ENCODE measurements at regions not wholly inside any gene's neighbourhood (a gene's known extent, or its start where the extent isn't known, plus 50 kb on each side); places are given as distances from the start of the nearest gene placed in this dataset.

DNA sequence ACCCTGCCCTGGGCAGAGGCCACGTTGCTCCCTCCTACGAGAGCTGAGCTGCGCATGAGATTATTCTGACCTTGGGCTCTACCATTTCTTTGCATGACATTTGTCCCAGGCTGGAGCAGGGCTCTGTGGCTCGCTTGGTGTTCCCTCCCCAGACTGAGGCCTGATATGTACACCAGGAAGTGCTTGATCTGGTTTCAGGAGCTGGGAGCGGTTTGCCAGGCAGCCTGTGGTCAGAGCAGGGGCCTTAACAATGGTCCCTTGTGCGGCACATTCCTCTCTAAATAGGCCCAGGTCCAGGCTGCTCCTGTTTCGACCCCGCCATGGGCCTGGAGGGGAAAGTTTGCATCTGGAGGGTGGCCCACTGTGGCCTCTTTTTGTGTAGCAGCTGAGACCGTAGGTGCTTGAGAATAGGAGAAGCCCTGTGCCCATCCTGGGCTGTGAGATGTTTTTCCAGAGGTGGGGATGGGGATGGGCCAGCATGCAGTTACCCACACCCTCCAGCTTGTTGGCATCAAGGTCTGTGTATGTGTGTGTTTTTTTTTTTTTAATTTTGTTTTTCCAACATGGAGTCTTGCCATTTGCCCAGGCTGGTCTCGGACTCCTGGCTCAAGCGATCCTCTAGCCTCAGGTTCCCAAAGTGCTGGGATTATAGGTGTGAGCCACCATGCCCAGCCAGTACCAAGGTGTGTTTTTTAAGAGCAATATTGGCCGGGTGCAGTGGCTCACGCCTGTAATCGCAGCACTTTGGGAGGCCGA is 253.9 kb downstream of the SEC14L1 start:
- DNase-seq (ENCODE audit: low read depth) = no peak

DNA sequence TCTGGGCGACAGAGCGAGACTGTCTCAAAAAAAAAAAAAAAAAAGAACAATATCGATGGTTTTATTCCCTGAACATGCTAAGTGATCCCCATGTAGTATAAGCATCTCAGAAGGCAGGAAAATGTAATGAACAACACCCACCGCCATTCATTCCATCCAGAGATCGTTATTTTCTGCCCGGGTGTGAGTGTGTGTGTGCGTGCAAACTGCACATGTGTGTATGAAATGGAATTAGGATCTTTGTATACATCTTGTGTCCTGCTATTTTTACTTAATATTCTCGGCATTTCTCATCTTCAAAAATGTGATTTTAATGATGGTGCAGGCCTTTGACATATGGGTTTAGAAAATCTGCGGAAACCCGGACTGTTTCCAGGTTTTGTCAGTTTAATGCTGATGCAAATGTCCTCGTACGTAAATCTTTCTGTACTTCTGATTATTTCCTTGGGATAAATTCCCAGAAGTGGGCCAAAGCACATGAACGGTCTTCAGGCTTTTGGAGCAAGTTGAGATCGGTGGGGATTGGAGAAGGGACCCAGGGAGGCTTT is 254.8 kb downstream of the SEC14L1 start:
- DNase-seq (ENCODE audit: low read depth) = no peak

DNA sequence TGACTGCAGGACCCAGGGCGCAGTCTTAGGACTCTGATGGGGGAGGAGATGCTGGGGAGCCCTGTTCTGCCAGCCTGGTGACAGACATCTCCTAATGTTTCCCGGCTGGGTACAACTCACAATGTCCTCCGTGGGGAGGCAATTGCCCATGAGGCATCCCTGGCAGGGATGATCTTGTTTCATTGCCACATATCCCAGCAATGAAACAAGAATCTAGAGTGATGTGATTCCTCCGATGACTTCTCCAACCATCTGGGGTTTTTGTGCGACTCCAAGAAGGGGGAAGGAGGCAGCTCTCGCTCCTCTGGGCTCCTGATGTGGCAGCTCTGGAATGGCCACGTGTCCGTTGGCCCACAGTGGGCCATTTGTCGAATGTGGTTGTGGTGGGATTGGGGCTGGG is 255.8 kb downstream of the SEC14L1 start:
- no peak for DNase-seq (ENCODE audit: low read depth)

DNA sequence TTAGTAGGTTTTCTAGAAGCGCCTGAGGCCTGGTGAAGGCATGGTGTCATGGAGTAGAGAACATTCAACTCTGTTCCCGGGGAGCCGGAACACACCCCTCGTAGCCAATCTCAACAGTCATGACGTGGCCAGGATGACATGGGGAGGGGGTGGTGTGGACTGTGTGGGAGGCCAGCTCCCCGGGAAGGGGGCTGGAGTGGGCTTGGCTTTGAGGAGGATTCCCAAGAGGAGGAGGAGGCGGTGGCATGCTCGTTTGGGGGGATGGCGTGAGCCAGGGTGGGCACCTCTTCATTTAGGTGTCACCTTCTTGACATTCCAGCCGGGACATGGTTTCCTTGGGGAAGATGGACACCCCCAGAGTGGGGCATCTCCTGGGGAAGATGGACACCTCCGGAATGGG is 257.5 kb downstream of the SEC14L1 start:
- no peak for DNase-seq (ENCODE audit: low read depth)

DNA sequence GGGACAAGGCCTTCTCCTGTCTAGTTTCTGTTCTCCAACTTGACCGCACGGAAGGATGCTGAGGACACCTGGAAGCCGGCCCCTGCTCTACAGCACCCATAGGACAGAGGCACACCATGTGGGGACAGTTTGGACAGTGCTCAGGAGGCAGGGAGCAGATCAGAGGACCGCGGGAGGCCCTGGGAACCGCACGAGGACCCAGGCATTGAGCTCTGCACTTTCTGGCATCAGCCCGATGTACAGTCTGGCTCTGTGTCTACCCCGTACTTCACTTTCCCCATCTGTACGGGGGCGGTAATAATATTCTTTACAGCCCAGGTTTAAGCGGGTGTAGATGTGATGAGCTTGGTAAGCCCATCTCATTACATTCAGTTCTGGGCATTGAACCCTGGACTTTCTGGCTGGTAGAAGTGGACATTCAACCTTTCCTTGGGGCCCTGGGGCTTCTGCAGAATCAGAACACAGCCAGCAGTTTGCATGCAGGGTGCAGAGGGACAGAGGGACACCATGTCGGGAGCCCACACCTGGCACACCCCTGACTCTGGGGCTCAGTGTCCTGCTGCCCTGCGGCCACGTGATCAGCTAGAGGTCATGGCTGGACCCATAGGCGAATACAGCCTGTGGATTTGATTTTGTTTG is 258.7 kb downstream of the SEC14L1 start:
- DNase-seq (ENCODE audit: low read depth) = no peak

DNA sequence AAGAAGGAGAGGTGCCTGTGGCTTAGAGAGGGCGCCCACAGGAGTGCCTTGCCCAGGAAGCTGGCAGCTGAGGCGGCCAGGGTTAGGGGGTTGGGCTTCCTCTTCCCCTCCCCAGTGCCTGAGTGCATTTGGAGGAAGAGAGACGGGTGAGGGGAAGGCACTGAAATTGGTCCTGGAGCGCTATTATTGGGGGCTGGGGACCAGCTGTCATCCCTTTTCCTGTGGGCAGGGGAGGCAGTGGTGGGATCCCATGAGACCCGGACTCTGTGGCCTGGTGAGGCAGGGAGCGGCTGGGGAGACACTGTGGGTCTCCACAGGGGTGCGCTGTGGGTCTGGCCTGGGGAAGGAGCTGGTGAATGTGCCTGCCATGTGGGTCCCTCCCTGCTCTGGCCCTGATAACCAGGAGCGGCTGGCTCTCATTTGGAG is 259.7 kb downstream of the SEC14L1 start:
- DNase-seq (ENCODE audit: low read depth) = peak; percentile 66

DNA sequence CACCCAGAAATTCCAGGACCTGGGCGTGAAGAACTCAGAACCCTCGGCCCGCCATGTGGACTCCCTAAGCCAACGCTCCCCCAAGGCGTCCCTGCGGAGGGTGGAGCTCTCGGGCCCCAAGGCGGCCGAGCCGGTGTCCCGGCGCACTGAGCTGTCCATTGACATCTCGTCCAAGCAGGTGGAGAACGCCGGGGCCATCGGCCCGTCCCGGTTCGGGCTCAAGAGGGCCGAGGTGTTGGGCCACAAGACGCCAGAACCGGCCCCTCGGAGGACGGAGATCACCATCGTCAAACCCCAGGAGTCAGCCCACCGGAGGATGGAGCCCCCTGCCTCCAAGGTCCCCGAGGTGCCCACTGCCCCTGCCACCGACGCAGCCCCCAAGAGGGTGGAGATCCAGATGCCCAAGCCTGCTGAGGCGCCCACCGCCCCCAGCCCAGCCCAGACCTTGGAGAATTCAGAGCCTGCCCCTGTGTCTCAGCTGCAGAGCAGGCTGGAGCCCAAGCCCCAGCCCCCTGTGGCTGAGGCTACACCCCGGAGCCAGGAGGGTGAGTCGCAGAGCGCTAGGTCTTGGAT is 261.5 kb downstream of the SEC14L1 start:
- DNase-seq (ENCODE audit: low read depth) = no peak

DNA sequence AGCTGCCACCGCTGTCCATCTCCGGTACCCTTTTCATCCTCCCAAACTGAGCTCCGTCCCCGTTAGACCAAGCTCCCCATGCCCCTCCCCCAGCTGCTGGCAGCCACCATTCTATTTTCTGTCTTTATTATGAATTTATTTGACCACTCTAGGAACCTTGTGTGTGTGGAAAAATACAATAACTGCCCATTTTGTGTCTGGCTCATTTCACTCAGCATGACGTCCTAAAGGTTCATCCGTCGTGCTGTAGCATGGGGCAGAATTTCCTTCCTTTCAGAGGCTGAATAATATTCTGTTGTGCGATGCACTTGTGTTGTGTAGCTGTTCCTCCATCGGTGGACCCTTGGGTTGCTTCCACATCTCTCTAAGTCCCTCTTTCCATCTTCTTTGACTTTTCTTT is 263.1 kb downstream of the SEC14L1 start:
- no peak for DNase-seq (ENCODE audit: low read depth)

DNA sequence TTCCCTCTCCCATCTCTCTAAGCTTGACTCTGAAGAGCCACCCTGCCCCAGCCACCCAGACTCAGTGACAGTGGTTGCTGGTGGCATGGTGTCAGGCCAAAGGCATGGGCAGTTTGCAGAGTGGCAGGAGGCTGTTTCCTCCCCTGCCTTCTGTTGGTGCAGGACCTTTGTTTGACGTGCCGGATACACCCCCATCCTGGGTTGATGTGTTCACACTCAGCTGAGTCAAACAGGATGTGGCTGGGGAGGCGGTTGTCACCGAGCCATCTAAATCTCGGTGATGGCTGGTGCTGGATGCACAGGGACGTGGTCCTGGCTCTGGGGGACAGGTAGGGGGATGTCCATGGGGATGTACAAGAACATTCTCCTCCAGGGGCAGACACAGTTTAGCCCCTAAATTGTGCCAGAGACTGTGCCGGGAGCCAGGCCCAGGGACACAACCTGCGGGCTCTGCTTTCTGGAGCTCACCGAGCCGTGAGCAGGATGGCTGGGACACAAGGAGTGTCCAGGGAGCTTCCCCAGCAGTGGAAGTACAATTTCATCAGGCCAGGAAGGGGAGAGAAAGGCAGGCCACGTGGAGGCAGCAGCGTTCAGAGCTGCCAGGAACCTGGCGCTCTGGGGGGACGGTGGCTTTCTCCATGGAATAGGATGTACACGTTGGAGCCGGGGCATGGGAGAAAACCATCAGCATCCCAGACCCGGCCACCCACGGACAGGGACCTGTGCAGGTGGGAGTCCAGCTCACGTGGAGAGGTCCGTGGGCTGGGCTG is 264.2 kb downstream of the SEC14L1 start:
- peak; percentile 72 for DNase-seq (ENCODE audit: low read depth)

DNA sequence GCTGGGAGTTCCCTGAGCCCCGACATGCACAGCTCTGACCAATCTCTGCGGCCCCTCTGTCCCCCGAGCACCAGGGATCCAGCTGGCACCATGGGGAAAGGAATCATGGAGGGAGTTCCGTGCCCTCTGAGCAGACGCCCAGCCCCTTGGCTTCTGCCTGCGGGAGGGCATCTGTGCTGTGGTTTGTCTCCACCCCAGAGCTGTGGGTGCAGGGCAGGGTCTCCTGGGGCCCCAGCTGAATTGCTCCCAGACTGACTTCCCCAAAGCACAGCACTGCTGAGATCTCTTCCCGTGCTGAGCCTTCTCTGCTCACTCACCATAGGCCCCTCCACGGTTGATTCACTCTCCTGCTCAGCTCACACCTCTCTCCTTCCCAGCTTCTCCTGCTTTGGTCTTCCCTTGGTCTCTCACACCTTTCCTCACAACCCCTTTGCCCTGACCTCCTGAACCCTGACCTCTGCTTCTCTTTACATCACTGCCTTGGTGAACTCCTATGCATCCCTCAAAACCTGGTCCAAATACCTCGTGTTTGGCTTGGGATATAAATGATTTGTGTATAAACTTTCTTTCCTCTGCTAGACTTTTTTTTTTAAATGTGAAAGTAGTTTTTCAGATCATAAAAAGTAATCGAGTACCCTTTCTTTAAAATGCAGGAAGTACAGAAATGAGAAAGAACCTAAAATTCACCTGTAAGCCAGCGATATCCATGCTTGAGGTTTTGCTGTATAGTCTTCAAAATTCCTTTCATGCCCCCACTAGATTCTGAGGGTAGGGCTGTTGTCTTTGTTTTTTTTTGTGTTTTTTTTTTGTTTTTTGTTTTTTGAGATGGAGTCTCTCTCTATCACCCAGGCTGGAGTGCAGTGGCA is 265.3 kb downstream of the SEC14L1 start:
- DNase-seq (ENCODE audit: low read depth) = no peak

DNA sequence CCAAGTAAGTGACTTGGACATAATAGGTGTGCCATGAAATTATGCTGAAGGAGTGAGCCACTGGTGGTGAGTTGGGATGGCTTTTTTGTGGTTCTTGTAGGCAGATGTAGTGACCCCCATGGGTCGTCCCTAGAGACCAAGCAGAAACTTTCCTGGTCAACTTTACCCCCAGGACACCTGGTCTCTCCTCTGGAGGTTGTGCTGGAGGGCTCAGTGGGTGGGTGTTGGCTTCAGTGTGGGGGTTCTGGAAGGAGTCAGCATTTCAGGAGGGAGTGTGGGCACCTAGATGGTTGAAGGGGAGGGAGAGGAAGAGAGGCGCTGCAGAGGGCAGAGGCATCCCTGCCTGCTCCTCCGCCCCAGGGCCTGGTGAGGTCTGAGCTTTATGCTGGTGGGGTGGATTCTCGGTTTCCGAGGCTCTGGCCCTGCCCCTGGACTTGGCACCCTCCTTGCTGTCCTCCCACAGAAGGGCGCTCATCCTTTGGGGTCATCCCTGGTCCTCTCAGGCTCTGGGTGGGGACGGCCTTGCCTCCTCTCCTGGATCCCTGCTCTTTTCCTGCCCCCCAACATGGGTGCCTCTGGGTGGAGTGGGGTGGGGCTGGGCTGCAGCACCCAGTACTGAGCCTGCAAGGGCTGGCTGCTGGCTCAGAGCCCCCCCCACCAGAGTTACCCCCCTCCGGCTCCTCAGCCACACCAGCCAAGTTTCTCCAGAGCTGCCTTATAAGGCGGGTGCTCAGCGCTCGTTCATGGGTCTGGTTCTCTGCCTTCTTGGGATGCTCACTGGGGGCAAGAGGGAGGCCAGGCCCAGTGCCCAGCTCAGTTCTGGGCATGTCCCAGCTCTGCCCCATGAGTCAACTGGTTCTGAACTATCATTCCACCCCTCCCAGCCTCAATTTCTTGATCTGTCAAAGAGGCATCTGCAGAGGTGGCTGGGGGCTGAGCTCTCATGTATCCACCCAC is 266.8 kb downstream of the SEC14L1 start:
- DNase-seq (ENCODE audit: low read depth) = no peak

DNA sequence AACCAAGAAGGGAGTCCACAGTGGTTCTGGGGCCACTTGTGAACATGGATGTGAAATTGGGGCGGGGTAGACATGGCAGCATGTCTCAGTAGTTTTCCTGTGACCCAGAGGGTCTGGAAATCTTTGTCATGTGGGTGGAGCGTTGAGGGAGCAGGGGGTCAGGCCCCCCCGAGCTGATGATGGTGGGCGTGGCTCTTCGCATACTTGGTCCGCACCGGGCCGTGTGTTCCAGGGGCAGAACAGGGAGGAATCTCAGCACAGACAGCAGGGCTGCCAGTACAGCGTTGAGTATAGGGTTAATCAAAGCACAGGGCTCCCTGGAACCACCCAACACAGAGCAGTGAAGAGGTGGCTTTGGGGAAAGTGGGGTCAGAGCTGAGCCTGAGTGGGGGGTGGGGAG is 267.5 kb downstream of the SEC14L1 start:
- DNase-seq (ENCODE audit: low read depth) = no peak

DNA sequence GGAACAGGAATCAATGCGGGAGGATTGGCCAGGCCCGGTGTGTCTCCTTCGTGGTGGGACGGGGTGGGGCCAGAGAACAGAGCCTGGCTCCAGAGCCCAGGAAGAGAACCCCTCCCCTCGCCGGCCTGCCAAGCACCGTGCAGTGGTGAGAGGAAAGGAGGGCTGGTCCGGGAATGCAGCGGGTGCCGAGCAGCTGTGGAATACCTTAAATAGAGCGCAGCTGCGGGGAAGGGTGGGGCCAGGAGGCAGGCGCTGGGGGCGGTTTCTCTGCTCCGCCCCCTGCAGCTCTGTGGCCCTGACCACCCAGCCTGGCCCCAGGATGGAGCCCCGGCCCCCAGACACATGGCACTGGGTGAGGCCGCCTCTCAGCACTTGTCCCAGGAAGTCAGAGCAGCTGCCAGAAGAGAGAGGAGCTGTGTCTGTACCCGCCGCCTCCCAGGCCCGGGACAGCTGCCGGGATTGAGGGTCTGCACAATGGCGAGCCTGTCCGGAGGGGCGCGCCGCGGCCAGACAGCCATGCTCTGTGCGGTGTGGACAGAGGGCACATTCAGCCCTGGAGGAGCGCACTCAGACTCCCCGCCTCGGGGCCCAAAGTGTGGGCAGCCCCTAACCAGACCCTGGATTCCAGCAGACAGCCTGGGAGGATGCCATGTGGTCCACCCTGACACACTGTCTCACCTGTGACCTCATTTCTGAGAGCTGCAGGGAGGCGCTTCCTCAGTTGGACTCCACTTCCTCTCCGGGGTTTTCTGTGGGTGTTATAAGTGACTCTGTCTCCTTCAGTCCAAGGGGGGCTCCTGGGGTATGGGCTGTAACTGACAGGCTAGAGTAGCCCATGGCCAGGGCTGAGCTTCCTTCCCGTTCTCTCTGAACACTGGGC is 268.8 kb downstream of the SEC14L1 start:
- no peak for DNase-seq (ENCODE audit: low read depth)

DNA sequence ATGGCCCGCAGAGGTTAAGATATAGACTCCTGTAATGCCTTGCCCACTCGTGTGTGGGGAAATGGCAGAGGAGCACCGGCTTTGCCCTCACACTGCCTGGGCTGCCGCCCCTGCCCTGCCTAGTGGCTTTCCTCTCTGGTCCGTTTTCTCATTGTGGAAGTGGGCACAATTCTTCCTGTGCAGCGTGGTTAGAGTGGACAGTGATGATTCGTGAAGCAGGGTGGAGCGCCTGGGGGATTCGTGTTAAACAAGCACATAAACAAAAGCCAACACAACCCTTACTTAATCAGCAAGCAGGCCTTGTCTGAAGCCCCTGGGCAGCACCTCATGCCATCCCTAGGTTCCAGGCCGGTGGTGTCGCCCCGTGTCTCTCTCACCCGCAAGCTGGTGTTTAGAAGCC is 269.7 kb downstream of the SEC14L1 start:
- no peak for DNase-seq (ENCODE audit: low read depth)

DNA sequence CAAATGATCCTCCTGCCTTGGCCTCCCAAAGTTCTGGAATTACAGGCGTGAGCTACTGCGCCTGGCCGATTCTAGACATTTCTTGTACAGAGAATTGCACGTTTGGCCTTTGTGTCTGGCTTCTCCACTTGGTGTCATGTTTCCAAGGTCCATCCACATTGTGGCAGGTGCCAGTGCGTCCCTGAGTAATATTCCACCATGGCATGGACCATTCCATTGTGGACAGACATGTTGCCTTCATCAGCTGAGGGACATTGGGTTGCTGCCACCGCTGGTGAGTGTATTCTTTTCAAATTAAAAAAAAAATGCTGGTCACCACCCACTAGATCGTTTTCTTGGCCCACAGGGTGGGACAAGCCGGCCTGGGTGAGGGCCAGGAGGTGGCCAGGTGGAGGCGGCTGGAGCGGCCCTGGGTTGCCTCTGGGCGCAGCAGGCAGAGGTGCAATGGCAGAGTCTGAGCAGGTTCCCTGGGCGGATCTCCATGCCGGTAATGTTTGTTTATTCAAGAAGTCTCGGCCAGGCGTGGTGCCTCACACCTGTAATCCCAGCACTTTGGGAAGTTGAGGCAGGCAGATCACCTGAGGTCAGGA is 274.1 kb downstream of the SEC14L1 start:
- DNase-seq (ENCODE audit: low read depth) = no peak

DNA sequence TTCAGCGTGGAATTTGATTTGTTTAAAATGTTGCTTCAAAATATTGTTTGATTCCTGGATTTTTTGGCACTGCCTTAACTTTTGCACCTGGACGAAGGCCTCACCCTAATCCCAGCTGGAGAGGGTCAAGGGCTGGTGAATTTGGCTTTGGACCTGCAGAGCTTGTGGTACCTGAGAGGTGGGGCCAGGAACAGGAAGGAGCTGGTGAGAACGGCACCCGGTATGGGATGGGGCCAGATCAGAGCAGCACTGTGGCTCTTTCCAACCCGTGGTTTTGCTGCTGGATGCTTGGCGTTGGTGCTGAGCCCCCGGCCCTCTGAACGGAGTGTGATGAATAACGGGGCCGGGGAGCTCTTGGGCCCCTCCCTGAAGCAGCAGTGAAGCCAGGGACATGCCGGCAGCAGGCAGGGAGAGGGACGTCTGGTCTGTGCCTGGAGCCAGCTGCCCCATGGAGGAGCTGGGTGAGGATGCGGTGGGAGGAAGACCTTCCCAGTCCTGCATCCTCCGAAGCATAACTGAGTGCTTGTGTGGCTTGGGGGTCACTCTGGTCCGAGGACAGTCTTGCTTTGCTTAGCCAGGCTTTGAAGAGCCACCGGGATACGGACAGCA is 275.4 kb downstream of the SEC14L1 start:
- DNase-seq (ENCODE audit: low read depth) = no peak

DNA sequence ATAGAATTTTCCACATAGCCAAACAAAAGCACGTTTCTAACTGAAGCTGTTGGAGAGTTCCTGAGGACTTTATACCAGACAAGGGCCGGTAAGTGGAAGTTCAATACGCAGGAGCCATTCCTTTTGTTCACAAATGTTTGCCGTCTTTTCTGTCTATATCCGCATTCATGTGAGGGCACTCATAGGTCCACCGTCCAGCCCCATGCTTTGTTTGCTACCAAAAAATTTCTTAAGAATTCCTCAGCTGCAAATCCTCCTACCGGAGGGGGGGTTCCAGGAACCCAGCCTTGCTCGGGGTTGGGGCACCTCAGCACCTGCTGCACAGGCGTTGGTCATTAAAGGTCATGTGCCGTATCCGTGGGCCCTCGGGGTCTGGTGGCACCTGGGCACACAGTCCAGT is 276.8 kb downstream of the SEC14L1 start:
- DNase-seq (ENCODE audit: low read depth) = no peak

DNA sequence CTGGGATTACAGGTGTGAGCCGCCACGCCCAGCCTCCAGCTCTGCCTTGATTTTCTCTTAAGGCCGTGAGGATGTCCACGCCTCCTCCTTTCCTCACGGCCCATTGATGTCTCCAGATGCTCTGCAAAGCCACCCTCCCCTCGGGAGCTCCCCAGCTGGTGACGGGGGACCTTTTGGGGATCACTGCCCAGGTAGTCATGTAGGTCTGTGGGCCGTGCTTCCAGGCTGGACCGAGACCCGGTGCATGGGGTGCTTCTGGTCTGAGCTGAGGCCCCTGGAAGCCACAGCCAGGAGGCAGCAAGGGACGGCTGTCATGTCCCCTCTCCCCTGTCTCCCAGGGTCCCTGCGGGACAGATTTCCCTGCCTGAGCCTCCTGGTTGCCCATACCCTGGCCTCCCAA is 277.8 kb downstream of the SEC14L1 start:
- no peak for DNase-seq (ENCODE audit: low read depth)

All from T follicular helper cell (primary cell).